Lower leg skin (tissue), 3 donors: ENCODE measurements at regions not wholly inside any gene's neighbourhood (a gene's known extent, or its start where the extent isn't known, plus 50 kb on each side); places are given as distances from the start of the nearest gene placed in this dataset.

ENCODE experiments used
- CTCF ChIP-seq, 3 donors: fragments of 450-650 bp; IDR thresholded peaks; one replicate each; pipeline ENCODE4 v1.5.1; 2016; ENCODE audit warnings: antibody characterized with exemption in 3 of 3, mild to moderate bottlenecking in 3 of 3, moderate library complexity in 2 of 3
- POLR2A ChIP-seq, 2 donors: fragments of 450-650 bp; IDR thresholded peaks; one replicate each; pipeline ENCODE4 v1.6.1; 2016 to 2017; ENCODE audit warnings: antibody characterized with exemption in 2 of 2, mild to moderate bottlenecking in 1 of 2, moderate library complexity in 1 of 2

GRCh38 chr10:78261291-78261690 is 227.6 kb downstream of the RPS24 start:
- TF ChIP-seq CTCF (IDR thresholded peaks at IDR 0.05) (no peak), POLR2A (IDR thresholded peaks at IDR 0.05) (no peak)
